NCI-H1436 treated with DMSO at 0.1 percent for 48 hours (cell line): ENCODE measurements at regions not wholly inside any gene's neighbourhood (a gene's known extent, or its start where the extent isn't known, plus 50 kb on each side); places are given as distances from the start of the nearest gene placed in this dataset.

Experiments used
- DNase-seq: peaks from one replicate; lab custom pipeline; 2025; lab: John Stamatoyannopoulos, UW

DNA sequence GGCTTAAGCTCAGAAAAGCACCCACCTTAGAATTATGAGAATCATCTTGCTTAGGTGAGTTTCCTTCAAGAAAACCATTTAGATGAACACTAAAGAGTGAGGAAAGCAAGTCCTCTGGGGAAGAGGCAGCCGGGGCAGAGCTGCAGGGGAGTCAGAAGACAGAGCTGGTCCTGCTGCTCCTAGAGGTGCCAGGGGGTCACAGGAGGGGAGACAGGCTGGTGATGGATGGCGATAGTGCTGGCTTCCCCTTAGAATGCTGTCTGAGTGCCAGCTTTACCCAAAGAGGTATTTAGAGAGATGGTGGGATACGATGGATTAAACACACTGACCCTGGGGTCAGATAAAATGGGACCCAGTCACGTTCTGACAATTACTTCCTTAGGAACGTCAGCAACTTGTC is 269.4 kb downstream of the TDRD15 start:
- DNase-seq: no peak

GRCh38 chr2:21395366-21395765 is 271.6 kb downstream of the TDRD15 start:
- no peak for DNase-seq

DNA sequence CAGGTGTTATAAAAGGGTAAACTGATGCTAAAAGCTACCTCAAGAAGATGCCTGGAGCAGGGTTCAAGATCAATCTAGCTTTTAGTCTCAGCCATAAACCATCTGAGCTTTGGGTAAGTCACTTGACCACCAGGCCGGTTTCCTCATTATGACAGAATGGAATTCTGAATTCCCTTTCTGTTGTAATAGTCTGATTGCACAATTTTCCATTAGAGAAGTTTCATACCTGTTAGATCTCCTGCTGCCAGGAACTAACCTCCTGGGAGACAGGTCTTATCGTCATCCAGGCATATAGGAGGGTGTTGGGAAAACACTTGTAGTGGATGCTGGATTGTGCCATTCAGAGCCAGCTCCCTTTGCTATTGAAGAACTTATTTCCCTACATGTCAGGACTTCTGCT is 272.5 kb downstream of the TDRD15 start:
- no peak for DNase-seq

DNA sequence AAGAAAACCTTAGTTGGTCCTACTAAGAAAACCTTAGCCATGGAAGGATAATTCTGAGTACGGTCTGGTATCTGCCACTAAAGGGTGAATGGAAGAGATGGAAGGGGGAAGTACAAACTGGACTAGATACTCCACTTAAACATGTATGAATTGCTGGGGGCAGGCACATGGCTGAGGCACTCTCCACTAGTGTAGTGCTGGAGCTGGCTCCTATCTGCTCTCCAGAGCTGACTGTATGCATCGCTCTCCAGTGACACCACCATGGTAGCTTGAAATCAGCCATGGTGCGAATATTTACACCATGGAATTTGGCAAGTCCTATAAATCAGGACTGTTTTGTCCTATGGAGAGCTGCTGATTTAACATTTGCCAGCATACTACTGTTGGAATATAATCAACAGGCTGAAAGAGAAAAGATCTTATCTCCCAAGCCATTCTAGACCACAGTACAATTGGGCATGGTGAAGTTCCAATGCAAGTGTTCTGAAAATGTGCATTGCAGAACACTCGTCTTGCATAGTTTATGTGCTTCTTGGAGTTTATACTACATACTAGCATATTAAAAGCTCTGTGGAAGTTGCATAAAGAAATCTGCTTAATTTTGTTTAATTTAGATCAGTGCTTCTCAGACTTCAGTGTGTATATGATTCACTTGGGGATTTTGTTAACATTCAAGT is 277.4 kb downstream of the TDRD15 start:
- no peak for DNase-seq

- DNase-seq: no peak
Observed at GRCh38 chr2:21404137-21404536, 280.4 kb downstream of the TDRD15 start.

DNA sequence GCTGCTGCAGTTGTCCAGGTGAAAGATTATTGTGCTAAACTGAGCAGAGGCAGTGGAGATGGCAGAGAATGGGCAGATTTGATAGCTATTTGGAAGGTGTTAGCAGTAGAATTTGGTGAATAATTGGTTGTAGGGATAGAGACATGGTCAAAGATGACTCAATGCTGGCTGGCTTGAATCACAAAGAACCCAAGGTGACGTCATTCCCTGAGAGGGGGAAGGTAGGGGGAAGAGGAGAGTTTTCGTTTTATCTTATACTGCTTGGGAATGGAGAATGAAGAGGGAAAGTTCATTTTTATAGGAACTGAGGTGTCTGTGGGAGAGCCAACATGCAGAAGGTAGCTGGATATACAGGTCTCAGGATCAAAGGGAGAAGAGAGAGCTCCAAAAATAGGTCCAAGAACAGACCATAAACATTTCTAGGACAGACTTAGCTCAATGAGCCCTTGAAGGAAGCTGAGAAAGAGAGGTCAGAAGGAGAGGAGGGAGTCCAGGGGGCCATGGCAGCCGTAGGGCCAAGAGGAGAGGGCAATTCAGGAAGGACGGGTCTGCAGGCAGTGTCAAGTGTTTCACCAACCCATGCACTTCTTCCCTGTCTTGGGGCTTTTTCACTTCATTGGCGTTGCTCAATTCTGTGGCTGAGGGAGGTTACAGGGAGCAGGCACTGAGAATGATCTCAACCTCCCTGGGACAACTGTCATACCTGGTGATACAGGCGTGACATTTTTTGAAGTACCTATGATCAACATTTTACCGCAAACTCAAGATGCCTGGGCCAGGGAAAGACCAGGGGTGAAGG is 281.3 kb downstream of the TDRD15 start:
- no peak for DNase-seq

GRCh38 chr2:21406386-21406785 is 282.6 kb downstream of the TDRD15 start:
- DNase-seq: no peak

DNA sequence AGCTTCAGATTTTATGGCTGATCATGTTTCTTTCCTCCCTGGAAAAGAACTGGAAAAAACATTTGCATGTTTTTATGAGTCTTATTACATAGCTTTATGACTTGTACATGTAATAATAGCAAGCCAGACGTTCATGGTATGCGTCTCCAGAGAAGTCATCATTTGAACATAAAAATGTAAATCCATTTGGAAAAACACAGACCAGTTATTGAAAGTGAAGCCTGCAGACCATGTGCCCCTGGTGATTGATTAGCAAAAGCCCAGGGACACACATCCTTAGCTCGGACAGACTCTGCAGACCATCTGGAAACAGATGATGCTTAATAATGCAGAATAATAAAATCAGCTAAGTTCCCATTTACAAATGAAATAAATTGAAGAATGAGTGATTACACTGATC is 283.1 kb downstream of the TDRD15 start:
- no peak for DNase-seq

GRCh38 chr2:21407851-21408250 is 284.1 kb downstream of the TDRD15 start:
- no peak for DNase-seq

DNA sequence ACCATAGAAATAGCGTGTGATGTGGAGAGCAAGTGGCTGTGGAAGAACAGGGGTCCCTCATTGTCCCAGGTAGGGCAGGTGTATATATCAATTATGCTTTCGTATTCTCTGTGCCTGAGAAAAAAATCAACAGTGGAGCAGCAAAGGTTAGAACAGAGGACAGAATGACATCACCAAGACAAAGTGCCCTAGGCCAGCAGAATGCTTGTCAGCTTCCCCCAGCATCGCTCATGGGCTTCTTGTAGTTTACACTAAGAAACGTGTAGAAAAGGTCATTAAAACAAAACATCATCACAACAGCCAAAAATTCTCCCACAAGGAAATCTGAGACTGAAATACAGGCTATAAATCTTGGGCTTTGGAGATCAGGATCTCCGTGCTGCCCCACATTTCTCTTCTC is 288.0 kb downstream of the TDRD15 start:
- DNase-seq: no peak

- no peak for DNase-seq
Observed at GRCh38 chr2:21412944-21413443, 289.2 kb downstream of the TDRD15 start.

DNA sequence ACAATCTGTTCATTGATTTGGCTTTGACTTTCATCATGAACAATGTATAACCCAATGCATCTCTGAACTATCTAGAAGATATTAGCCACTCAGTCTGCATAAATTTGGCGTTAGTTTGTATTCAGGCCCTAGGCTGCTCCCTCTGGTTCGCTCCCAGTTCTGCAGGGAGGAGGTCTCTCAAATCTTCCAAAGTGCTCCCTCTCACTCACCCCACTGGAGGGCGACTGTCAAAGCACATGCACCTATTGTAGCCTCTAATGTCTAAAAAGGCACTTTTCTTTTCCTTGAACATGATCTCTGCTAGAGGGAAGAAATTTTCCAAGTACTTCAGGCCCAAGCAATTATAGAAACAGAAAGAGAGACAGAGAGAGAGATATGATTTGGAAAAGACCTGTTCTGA is 291.5 kb downstream of the TDRD15 start:
- DNase-seq: no peak

- DNase-seq: no peak
Observed at GRCh38 chr2:21416226-21416625, 292.5 kb downstream of the TDRD15 start.

DNA sequence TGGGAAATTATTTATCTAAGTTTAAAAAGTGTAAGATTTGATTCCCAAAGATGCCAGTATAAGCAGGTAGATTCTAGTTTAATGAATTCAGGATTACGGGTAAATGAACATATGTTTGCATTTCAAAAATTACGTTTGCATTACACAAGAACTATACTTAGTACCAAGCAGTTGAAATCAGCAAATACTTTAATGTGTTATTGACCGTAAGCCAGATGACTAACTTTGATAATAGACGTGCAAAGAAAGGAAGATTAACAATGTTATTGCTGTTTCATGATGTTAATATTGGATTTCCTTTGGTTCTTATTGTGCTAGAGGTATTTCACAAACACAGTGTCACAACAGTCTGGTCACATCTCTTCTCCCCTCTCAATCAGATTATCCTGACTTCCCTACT is 294.7 kb downstream of the TDRD15 start:
- no peak for DNase-seq

DNA sequence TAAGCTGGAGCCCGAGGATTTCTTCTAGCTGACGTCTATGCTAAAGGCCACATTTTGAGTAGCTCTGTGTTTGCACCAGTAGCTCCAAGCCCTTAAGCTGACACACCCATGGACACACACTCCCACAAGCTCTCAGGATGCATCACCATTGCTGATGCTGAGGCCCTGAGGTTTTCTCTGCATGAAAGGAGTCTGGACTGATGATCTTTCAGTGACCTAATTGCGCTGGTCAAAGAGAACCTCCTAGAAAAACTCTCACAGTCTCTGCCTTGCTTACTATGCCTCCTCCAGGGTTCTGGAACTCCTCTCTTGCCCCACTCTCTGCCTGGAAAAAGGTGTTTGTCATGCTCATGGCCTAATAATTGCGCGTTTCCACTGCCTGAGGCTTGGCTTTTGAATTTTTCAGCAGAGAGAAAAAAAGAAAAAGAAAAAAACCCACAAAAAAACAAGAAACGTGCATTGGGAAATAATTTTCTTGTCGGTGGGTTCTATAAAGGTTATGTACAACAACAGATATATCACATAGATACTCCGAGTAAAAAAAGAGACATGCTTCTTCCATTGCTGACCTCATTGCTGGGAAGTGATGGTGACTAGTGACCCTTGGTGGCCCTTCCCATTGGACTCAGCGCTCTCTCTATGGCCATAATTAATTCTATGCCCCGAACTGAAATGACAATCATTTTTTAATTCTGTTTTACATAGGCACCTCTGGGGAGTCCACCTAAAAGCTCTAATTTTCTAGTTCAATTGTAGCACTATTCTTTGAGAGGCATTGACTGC is 297.0 kb downstream of the TDRD15 start:
- no peak for DNase-seq

DNA sequence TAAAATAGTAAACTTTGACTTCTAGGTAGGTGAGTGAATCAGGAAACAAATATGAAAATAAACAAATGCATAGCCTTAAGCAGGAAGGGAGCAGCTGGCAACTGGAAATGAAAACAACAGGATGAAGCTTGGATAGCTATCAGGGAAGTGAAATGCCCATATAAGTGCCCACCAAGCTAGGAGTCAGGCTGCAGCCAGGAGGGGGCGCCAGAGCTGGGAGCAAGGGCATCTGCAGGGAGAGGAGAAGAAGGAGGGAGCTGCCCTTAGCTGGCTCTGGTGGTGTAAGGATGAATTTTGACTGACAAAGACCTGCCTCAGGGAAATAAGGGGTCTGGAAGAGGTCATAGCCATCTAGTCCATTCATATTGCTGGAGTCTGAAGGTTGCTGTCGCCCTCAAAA is 298.3 kb downstream of the TDRD15 start:
- DNase-seq: no peak

GRCh38 chr2:21422724-21423522 is 299.2 kb downstream of the TDRD15 start:
- DNase-seq: no peak

- no peak for DNase-seq
Observed at GRCh38 chr2:21423854-21424253, 300.1 kb downstream of the TDRD15 start.

- DNase-seq: no peak
Observed at GRCh38 chr2:21424375-21424774, 300.6 kb downstream of the TDRD15 start.

GRCh38 chr2:21427606-21428005 is 303.8 kb downstream of the TDRD15 start:
- DNase-seq: no peak

- DNase-seq: no peak
Observed at GRCh38 chr2:21428754-21429153, 305.0 kb downstream of the TDRD15 start.

- DNase-seq: no peak
Observed at GRCh38 chr2:21429747-21430146, 306.0 kb downstream of the TDRD15 start.
